ENCODE measurements at regions not wholly inside any gene's neighbourhood (a gene's known extent, or its start where the extent isn't known, plus 50 kb on each side); places are given as distances from the start of the nearest gene placed in this dataset.

- Histone ChIP-seq H3K79me2 (ENCODE audit: insufficient read depth, low read length) (no peaks in the 10 kb centered on the region), H3K4me3 (replicated peaks in 1 of 3; ENCODE audit: insufficient read depth in 1 of 3, low read depth in 2 of 3, low read length in 3 of 3) (no peak overlapping the region), H3K36me3 (replicated peaks in 1 of 2; ENCODE audit: control insufficient read depth in 1 of 2, insufficient read depth in 2 of 2, low read length in 2 of 2) (no peaks in the 10 kb centered on the region), H3K9ac (ENCODE audit: insufficient read depth, low read depth, low read length) (no peak overlapping the region), H2AFZ (ENCODE audit: low read length) (no peak overlapping the region), H3K27me3 (ENCODE audit: control insufficient read depth in 1 of 2, insufficient read depth in 2 of 2, low read length in 2 of 2) (no peaks in the 10 kb centered on the region), H3K4me1 (ENCODE audit: insufficient read depth, low read length) (no peaks in the 10 kb centered on the region), H3K27ac (ENCODE audit: extremely low read length, insufficient read depth, low read length) (no peak overlapping the region), H4K20me1 (ENCODE audit: insufficient read depth, low read length) (no peaks in the 10 kb centered on the region), H3K4me2 (ENCODE audit: low read depth, low read length) (no peak overlapping the region), H3K9me3 (ENCODE audit: low read length) (peaks cover 11% of the 10 kb centered on the region; the same call in 1 of the 2 replicates)
- ATAC-seq: no peak
- intact Hi-C loops (cut with micrococcal nuclease; ENCODE audit: unreplicated experiment): no loop called here
- no peak for DNase-seq (ENCODE audit: low spot score)
- CTCF ChIA-PET (ENCODE audit: low intra/inter-chr PET ratio, low total read pairs): no interaction called here
- 10% methylated on average over 14 of the region's 19 CpGs for WGBS (ENCODE audit: low lambda C conversion rate)
- TF ChIP-seq MAFF (IDR thresholded peaks at IDR 0.05; ENCODE audit: low read depth, low read length) (peak; percentile 20; the same call in 1 of the 2 replicates), MAFK (conservative IDR thresholded peaks at IDR 0.05 in 1 of 2, IDR thresholded peaks at IDR 0.05 in 1 of 2; ENCODE audit: low read length in 2 of 2) (peak; percentile 21 to 56; a peak in 2 of 4 replicates), ZNF251 (CRISPR knock-in tag; IDR thresholded peaks at IDR 0.05) (no peak)
- POLR2A ChIA-PET: no interaction called here
- no TSS peak for BruUV-seq (replicated peaks)
- no peak for FAIRE-seq
- in situ Hi-C loops (cut with HindIII; ENCODE audit: extremely low pct_ligation_motif_present, low pct_unique_long_range_greater_than_20kb): no loop called here
Measured at GRCh38 chr7:153400735-153401593, 641.4 kb downstream of the ACTR3B start.

- Histone ChIP-seq H3K27me3 (ENCODE audit: control insufficient read depth in 1 of 2, insufficient read depth in 2 of 2, low read length in 2 of 2) (no peaks in the 10 kb centered on the region), H3K4me3 (replicated peaks in 1 of 3; ENCODE audit: insufficient read depth in 1 of 3, low read depth in 2 of 3, low read length in 3 of 3) (no peak overlapping the region), H4K20me1 (ENCODE audit: insufficient read depth, low read length) (no peaks in the 10 kb centered on the region), H3K4me2 (ENCODE audit: low read depth, low read length) (no peak overlapping the region), H3K36me3 (replicated peaks in 1 of 2; ENCODE audit: control insufficient read depth in 1 of 2, insufficient read depth in 2 of 2, low read length in 2 of 2) (no peaks in the 10 kb centered on the region), H3K79me2 (ENCODE audit: insufficient read depth, low read length) (no peaks in the 10 kb centered on the region), H3K9me3 (ENCODE audit: low read length) (peaks cover under 1% of the 10 kb centered on the region; the same call in 1 of the 2 replicates), H3K9ac (ENCODE audit: insufficient read depth, low read depth, low read length) (no peak overlapping the region), H3K4me1 (ENCODE audit: insufficient read depth, low read length) (no peaks in the 10 kb centered on the region), H3K27ac (ENCODE audit: extremely low read length, insufficient read depth, low read length) (no peak overlapping the region), H2AFZ (ENCODE audit: low read length) (no peak overlapping the region)
- intact Hi-C loops (cut with micrococcal nuclease; ENCODE audit: unreplicated experiment) (no loop called here), in situ Hi-C loops (cut with HindIII; ENCODE audit: extremely low pct_ligation_motif_present, low pct_unique_long_range_greater_than_20kb) (no loop called here)
- DNase-seq (ENCODE audit: low spot score) (no peak), ATAC-seq (no peak), FAIRE-seq (no peak)
- no TSS peak for BruUV-seq (replicated peaks)
- CTCF ChIA-PET (ENCODE audit: low intra/inter-chr PET ratio, low total read pairs): no interaction called here
- POLR2A ChIA-PET: no interaction called here
- 50% methylated on average over 9 of the region's 9 CpGs for WGBS (ENCODE audit: low lambda C conversion rate)
- TF ChIP-seq ZFX (CRISPR knock-in tag; IDR thresholded peaks at IDR 0.05; ENCODE audit: low read depth) (no peak), MYNN (CRISPR knock-in tag; IDR thresholded peaks at IDR 0.05; ENCODE audit: low read depth) (no peak), MZF1 (CRISPR knock-in tag; IDR thresholded peaks at IDR 0.05; ENCODE audit: borderline replicate concordance) (no peak), YEATS4 (CRISPR knock-in tag; IDR thresholded peaks at IDR 0.05; ENCODE audit: borderline replicate concordance) (no peak), SAFB2 (CRISPR knock-in tag; IDR thresholded peaks at IDR 0.05; ENCODE audit: borderline replicate concordance, low read depth) (no peak), CREBL2 (CRISPR knock-in tag; IDR thresholded peaks at IDR 0.05; ENCODE audit: borderline replicate concordance) (no peak), PREB (CRISPR knock-in tag; IDR thresholded peaks at IDR 0.05) (no peak), LBX2 (CRISPR knock-in tag; IDR thresholded peaks at IDR 0.05; ENCODE audit: borderline replicate concordance) (no peak)
Measured at GRCh38 chr7:153401795-153402720, 642.5 kb downstream of the ACTR3B start.
